Amygdala (tissue), 56 donors: ENCODE measurements at regions not wholly inside any gene's neighbourhood (a gene's known extent, or its start where the extent isn't known, plus 50 kb on each side); places are given as distances from the start of the nearest gene placed in this dataset.
"Not testable (repeated sequence)": the region's sequence is repeated elsewhere in the genome, so short reads cannot be mapped to it uniquely, and the experiment has no call there.

Experiments
- DNase-seq, 56 donors: peaks; one replicate each; lab custom pipeline; 2025; lab: John Stamatoyannopoulos, UW

GRCh38 chr1:187771396-187771795 is 942.6 kb downstream of the PLA2G4A start:
- DNase-seq: no peak

GRCh38 chr1:187773168-187773567 is 944.4 kb downstream of the PLA2G4A start:
- DNase-seq: no peak

GRCh38 chr1:187787736-187788135 is 959.0 kb downstream of the PLA2G4A start:
- DNase-seq: no peak

GRCh38 chr1:187788718-187789117 is 960.0 kb downstream of the PLA2G4A start:
- DNase-seq: no peak

- no peak for DNase-seq
Measured at GRCh38 chr1:187790724-187791123, 962.0 kb downstream of the PLA2G4A start.

- DNase-seq: no peak
Measured at GRCh38 chr1:187794561-187794960, 965.8 kb downstream of the PLA2G4A start.

GRCh38 chr1:187809549-187809948 is 980.8 kb downstream of the PLA2G4A start:
- no peak for DNase-seq

- no peak for DNase-seq
Measured at GRCh38 chr1:187816646-187817045, 987.9 kb downstream of the PLA2G4A start.

- no peak for DNase-seq
Measured at GRCh38 chr1:187817782-187818181, 989.0 kb downstream of the PLA2G4A start.

- no peak for DNase-seq
Measured at GRCh38 chr1:187819086-187819485, 990.3 kb downstream of the PLA2G4A start.

- DNase-seq: no peak
Measured at GRCh38 chr1:187836557-187836956, 1007.8 kb downstream of the PLA2G4A start.

GRCh38 chr1:187837787-187838186 is 1009.0 kb downstream of the PLA2G4A start:
- no peak for DNase-seq

GRCh38 chr1:187838335-187839293 is 1009.9 kb downstream of the PLA2G4A start:
- DNase-seq: no peak

- DNase-seq: no peak
Measured at GRCh38 chr1:187839873-187840272, 1011.1 kb downstream of the PLA2G4A start.

- no peak for DNase-seq
Measured at GRCh38 chr1:187840557-187840956, 1011.8 kb downstream of the PLA2G4A start.

- DNase-seq: no peak
Measured at GRCh38 chr1:187842406-187843165, 1013.8 kb downstream of the PLA2G4A start.

- no peak for DNase-seq
Measured at GRCh38 chr1:187844313-187844712, 1015.6 kb downstream of the PLA2G4A start.

- no peak for DNase-seq
Measured at GRCh38 chr1:187847531-187847930, 1018.8 kb downstream of the PLA2G4A start.

GRCh38 chr1:187848321-187848720 is 1019.6 kb downstream of the PLA2G4A start:
- DNase-seq: no peak

GRCh38 chr1:187850146-187850545 is 1021.4 kb downstream of the PLA2G4A start:
- not testable (repeated sequence) for DNase-seq

GRCh38 chr1:187853505-187853904 is 1024.8 kb downstream of the PLA2G4A start:
- no peak for DNase-seq

GRCh38 chr1:187854457-187854856 is 1025.7 kb downstream of the PLA2G4A start:
- DNase-seq: no peak
